Hepatocyte (in vitro differentiated cells): ENCODE measurements at regions not wholly inside any gene's neighbourhood (a gene's known extent, or its start where the extent isn't known, plus 50 kb on each side); places are given as distances from the start of the nearest gene placed in this dataset.

Experiments
- EZH2 ChIP-seq: fragments of 200-600 bp; sonication (generic); IDR thresholded peaks from 2 replicates; pipeline ENCODE4 v1.6.1; 2016; ENCODE audit warnings: antibody characterized with exemption, mild to moderate bottlenecking, borderline replicate concordance
- EZH2phosphoT487 ChIP-seq: fragments of 200-600 bp; sonication (generic); IDR thresholded peaks from one replicate; pipeline ENCODE4 v1.6.1; 2018; ENCODE audit warnings: antibody characterized with exemption, mild to moderate bottlenecking, low read depth, moderate library complexity; ENCODE audit not compliant: unreplicated experiment, severe bottlenecking
- TF ChIP-seq, protein P1 (sequence below): fragments of 200-600 bp; sonication (generic); IDR thresholded peaks from 2 replicates; pipeline ENCODE4 v1.5.1; 2016; ENCODE audit warnings: antibody characterized with exemption, mild to moderate bottlenecking; ENCODE audit not compliant: poor library complexity

DNA sequence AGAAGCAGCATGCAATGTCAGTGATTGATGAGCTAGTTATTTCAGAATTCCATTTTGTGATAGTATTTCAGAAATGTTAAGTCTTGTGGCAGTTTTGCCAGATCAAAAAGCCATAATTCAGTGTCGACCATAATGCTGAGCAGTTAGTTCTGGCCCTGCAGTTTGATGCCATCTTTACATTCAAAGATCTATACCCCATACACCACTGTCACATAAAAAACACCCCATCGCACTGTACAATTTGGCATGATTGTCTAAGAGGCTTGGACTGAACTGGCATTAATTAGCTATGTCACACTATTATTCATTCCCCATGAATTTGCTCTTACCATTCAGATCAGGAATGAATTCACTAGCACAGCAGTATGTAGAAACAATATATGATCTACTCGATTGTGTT lies 127.7 kb upstream of the EPHA3 start:
- TF ChIP-seq, protein P1, sequence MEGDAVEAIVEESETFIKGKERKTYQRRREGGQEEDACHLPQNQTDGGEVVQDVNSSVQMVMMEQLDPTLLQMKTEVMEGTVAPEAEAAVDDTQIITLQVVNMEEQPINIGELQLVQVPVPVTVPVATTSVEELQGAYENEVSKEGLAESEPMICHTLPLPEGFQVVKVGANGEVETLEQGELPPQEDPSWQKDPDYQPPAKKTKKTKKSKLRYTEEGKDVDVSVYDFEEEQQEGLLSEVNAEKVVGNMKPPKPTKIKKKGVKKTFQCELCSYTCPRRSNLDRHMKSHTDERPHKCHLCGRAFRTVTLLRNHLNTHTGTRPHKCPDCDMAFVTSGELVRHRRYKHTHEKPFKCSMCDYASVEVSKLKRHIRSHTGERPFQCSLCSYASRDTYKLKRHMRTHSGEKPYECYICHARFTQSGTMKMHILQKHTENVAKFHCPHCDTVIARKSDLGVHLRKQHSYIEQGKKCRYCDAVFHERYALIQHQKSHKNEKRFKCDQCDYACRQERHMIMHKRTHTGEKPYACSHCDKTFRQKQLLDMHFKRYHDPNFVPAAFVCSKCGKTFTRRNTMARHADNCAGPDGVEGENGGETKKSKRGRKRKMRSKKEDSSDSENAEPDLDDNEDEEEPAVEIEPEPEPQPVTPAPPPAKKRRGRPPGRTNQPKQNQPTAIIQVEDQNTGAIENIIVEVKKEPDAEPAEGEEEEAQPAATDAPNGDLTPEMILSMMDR = no peak
- no peak for TF ChIP-seq EZH2phosphoT487
- TF ChIP-seq EZH2 = no peak
